ENCODE measurements at regions not wholly inside any gene's neighbourhood (a gene's known extent, or its start where the extent isn't known, plus 50 kb on each side); places are given as distances from the start of the nearest gene placed in this dataset.
A peak's percentile ranks its signal among the peaks of the same experiment; 100 is the strongest.

DNA sequence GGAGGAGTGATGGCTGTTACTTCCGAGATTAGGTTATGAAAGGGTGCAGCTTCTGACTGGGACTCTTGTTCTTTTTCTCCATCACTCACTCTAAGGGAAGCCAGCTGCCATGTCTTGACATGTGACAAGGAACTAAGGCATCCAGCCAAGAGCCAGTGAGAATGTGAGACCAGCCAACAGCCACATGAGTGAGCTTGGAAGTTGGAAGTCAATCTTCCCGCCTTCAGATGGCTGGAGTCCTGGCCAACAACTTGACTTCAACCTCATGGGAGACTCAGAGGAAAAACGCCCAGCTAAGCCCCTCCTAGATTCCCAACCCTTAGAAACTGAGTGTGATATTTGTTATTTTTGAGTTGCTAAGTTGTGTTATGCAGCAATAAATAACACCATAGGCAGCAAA lies 201.1 kb downstream of the SNX18 start:
- peak; percentile 89 for DNase-seq (ENCODE audit: low spot score)
- H3K27ac ChIP-seq, result peak overlapping the region in 1 of 2 donors; percentile 70

DNA sequence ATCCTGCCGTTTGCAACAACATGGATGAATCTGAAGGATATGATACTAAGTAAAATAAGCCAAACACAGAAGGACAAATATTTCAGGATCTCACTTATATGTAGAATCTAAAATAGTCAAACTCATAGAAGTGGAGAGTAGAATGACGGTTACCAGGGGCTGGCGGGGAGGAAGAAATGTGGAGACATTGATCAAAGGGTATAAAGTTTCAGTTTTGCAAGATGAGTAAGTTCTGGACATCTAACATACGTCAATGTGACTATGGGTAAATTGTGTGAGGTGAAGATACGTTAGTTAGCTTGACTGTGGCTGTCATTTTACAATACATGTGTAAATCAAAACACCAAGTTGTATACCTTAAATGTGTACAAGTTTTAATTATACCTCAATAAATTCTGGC lies 200.3 kb downstream of the SNX18 start:
- no peak for DNase-seq (ENCODE audit: low spot score)
- TF ChIP-seq, protein P1, sequence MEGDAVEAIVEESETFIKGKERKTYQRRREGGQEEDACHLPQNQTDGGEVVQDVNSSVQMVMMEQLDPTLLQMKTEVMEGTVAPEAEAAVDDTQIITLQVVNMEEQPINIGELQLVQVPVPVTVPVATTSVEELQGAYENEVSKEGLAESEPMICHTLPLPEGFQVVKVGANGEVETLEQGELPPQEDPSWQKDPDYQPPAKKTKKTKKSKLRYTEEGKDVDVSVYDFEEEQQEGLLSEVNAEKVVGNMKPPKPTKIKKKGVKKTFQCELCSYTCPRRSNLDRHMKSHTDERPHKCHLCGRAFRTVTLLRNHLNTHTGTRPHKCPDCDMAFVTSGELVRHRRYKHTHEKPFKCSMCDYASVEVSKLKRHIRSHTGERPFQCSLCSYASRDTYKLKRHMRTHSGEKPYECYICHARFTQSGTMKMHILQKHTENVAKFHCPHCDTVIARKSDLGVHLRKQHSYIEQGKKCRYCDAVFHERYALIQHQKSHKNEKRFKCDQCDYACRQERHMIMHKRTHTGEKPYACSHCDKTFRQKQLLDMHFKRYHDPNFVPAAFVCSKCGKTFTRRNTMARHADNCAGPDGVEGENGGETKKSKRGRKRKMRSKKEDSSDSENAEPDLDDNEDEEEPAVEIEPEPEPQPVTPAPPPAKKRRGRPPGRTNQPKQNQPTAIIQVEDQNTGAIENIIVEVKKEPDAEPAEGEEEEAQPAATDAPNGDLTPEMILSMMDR (IDR thresholded peaks at IDR 0.05), result no peak
- H3K4me3 ChIP-seq, result no peak overlapping the region
- no peak overlapping the region for H3K27ac ChIP-seq

More for the DNA sequence above, 201.1 kb downstream of the SNX18 start:
- no peak overlapping the region for H3K4me3 ChIP-seq
- TF ChIP-seq, protein P1 (IDR thresholded peaks at IDR 0.05), result no peak

DNA sequence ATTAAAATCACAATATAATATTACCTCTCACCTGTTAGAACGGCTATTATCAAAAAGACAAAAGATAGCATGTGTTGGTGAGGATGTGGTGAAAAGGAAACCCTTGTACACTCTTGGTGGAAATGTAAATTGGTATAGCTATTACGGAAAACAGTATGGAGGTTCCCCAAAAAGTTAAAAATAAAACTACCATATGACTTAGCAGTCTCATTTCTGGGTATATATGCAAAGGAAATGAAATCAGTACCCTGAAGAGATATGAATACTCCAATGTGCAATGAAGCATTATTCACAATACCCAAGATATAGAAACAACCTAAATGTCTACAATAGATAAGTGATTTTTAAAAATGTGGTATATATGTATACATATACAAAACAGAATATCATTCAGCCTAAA lies 199.9 kb downstream of the SNX18 start:
- TF ChIP-seq, protein P1 (IDR thresholded peaks at IDR 0.05), result no peak
- Histone ChIP-seq H3K27ac (no peak overlapping the region), H3K4me3 (no peak overlapping the region)
- no peak for DNase-seq (ENCODE audit: low spot score)

DNA sequence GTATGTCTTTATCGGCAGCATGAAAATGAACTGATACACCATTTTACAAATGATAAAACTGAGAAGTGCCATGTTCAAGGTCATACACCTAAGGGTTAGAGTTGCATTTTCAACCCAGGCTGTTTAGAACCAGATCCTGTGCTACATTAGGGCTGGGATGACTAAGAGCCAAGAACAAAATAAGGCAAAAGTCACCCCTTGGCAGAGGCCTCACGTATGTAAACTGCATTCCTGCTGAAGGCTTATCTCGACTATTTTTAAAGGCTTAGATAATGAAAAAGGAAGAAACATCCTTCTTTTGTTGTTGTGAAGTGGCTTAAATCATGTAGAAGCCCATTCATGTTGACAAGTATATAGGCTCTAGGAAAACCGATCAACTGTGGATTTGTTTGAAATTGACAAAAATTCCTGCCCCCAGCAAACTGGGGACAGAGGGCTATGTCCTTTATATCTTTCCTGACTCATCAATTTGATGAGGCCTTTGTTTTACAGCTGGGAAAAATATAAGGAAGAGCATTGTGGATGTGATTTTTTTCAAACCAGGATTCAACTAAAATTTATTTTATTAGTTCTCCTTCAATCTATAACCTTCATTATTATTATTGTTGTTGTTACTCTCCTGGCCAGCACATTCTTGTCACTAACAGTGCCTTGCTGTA lies 196.5 kb downstream of the SNX18 start:
- TF ChIP-seq, protein P1 (IDR thresholded peaks at IDR 0.05), result no peak
- peak overlapping the region in 1 of 2 donors; percentile 20 for H3K27ac ChIP-seq
- no peak for DNase-seq (ENCODE audit: low spot score)
- H3K4me3 ChIP-seq, result no peak overlapping the region

DNA sequence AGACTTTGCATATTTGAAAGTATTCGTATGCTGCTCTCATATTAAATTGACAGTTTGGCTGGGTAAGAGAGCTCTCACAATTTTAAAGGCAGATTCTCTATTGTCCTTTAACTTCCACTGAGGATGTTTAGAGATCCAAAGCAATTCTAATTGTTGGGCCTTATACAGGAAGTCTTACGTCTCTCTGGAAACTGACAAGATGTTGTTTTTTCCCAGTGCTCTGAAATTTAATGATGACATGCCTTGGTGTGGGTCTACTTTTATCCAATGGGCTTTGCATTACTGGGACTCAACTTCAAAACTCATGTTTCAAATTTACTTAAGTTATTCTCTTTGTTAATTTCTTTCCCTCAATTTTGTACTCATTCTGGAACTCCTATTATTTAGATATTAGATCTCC lies 191.5 kb downstream of the SNX18 start:
- H3K27ac ChIP-seq, result no peak overlapping the region
- TF ChIP-seq, protein P1 (IDR thresholded peaks at IDR 0.05), result no peak
- no peak for DNase-seq (ENCODE audit: low spot score)

DNA sequence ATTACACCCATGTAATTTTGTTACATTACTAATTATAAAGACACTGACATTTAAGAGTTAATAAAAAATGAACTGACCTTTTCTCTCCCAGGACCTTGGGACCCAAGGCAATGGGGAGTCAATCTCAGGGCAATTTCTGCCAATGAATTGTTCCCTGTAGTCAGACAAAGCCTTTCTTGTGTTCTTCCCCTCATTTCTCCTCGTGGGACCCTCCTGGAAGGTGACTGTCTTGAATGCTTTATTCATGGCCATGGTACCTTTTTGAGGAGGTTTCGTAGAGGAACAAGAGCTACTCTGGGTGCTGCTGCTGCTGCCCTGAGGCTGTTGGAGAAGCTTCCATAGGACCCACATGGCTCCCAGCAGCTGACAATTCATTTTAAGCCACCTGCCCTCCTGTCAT lies 190.3 kb downstream of the SNX18 start:
- no peak overlapping the region for H3K27ac ChIP-seq
- TF ChIP-seq, protein P1 (IDR thresholded peaks at IDR 0.05), result no peak
- H3K4me3 ChIP-seq, result no peak overlapping the region
- DNase-seq (ENCODE audit: low spot score), result no peak

More for the DNA sequence above, 191.5 kb downstream of the SNX18 start:
- no peak overlapping the region for H3K4me3 ChIP-seq

DNA sequence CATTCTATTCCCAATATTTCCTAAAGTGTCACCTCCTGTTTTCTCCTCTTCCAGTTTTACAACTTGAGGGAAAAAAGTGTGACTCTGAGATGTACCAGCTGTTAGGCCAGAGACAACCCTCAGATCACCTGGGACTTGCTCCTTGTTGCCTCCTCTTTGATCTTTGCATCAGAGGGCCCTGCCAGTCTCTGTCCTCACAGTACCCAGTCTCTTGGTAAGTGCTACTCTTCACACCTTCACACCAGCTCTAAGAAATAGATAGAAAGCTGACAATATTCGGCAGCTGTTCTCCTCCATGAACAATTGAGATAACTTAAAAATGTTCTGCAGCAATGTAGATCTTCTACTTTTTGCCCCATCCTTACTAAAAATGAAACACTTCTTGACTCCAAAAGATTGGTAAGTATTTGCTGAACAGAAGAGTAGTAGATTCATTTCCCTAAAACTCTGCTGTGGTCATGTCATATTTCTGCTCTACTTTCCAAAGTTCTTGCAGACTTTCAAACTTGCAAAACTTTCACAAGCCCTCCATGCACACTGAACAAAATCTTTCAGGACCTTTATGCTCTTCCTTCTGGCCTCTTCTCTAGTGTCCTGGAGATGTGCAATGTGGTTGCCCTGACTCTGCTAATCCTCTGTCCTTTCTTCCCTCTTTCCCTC lies 188.6 kb downstream of the SNX18 start:
- no peak overlapping the region for H3K4me3 ChIP-seq
- no peak for DNase-seq (ENCODE audit: low spot score)
- no peak overlapping the region for H3K27ac ChIP-seq
- TF ChIP-seq, protein P1 (IDR thresholded peaks at IDR 0.05), result no peak
